Epithelial cell of prostate (primary cell): ENCODE measurements at regions not wholly inside any gene's neighbourhood (a gene's known extent, or its start where the extent isn't known, plus 50 kb on each side); places are given as distances from the start of the nearest gene placed in this dataset.

ENCODE experiments used
- DNase-seq: peaks from one replicate; pipeline ENCODE4 v3.0.0-alpha.2; 2011; ENCODE audit warnings: low read depth, low spot score
- H3K27ac ChIP-seq: fragments of 450-650 bp; 2 replicates; pipeline ENCODE4 v1.5.1; 2017; ENCODE audit warnings: mild to moderate bottlenecking

- H3K27ac ChIP-seq = no peak overlapping the region
- no peak for DNase-seq
Measured at GRCh38 chr21:41037212-41037611, 130.7 kb upstream of the BACE2 start.

DNA sequence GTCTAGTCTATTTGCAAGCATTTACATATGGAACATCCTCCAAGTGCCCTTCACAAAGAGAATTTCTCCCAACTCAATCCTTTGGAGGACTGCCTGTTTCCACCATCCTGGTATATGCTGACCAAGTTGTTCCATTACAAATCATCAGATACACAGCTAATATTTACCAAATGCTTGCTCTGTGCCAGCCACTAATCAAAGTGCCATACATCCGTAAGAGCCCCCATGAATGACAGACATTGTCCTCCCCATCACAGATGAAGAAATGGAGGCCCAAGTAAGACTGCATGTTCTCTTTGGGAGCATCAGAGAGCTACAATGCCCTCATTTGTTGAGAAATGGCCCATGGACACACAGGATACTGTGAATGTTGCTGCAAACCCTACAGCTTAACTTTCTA is 130.0 kb upstream of the BACE2 start:
- no peak overlapping the region for H3K27ac ChIP-seq
- no peak for DNase-seq

GRCh38 chr21:41043014-41043413 is 124.9 kb upstream of the BACE2 start:
- no peak overlapping the region for H3K27ac ChIP-seq
- no peak for DNase-seq

DNA sequence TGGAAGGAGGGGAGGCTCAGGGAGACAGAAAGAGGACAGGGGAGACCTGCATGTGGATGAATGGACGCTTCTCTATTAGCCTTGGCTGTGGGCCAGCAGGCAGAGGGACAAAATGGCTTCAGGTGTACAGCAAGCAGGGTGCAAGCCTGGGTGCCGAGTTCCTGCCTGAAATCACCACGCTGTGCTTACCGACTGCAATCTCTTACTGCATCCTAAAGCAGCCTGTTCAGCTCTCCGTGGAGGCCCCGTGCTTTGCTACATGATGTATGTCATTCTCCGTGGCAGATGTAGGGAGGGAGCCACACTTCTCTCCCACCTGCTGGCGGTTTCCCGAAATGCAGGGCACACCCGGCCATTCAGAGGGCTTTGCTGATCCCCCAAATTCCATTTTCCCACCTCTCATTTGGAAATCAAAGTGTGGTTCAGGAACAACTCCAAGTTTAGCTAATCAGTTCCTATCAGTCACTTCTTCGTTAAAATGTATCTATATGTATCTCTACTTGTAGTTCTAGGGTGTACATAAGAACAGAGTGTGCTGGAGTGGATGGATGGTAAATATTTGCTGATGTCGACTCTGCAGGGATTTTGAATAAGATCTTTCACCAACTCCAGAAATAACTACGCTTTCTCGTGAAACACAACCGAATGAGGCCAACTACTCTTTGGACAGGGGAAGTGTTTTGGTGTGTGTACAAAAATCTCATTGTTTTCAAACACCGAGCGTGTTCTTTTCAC is 122.3 kb upstream of the BACE2 start:
- H3K27ac ChIP-seq = no peak overlapping the region
- no peak for DNase-seq

- DNase-seq = no peak
- H3K27ac ChIP-seq = no peak overlapping the region
Measured at GRCh38 chr21:41048145-41048544, 119.8 kb upstream of the BACE2 start.

GRCh38 chr21:41048623-41049022 is 119.3 kb upstream of the BACE2 start:
- DNase-seq = no peak
- H3K27ac ChIP-seq = no peak overlapping the region

DNA sequence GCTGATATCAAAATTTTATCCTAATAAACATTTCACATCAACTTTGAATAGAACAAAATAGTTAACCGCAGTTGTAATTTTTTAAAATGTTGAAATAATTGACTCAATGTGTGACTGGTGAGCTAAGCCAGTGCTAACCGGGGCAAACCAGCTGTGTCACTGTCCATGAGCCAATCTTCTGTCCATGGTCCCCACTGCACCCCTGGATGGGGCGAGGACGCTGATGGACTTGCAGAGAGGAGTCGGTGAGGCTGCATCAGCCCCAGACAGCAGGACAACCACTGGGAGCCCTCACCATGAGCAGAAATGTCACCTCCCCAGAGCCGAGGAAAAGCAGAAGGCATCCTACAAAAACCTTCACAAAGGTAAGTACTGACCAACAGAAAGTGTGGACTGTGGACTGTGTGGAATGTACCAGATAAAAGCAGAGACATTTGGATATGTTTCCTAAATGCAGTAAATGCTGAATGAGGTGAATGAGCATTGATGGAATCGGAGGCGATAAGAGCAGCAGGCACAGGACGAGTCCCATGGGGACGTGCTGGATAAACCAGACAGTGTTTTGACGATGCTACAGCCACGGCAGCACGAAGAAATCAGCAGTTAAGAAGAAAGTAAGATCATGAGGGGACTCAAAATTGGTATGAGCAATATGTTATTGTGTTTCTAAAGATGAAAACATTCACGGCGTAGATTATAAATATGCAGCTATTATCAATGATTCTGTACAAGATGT is 115.0 kb upstream of the BACE2 start:
- no peak for DNase-seq
- H3K27ac ChIP-seq = no peak overlapping the region

DNA sequence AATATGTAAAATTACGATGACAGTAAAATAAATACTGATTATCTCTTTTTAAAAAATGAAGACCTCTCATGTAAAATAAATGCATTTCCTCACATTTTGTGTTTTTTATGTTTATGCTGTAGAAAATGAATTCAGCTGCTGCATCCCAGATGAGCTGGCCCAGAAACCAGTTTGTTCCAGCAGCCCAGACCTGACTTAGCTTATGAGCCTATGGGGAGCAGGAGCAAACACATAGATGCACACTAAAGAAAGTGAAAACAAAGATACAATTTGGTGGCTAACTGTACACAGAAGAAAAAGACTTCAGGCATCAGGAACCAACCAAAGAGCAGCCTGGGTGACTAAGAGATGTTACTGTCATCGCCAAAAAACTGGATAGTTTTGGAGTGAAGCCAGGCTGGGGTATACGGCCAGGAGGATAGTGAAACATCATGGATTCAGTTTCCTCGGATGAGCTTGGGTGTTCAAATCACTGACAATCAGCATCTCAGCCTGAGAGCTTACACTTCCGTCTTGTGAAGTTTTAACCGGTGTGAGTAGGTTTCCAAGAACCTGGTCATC is 113.9 kb upstream of the BACE2 start:
- DNase-seq = no peak
- H3K27ac ChIP-seq = no peak overlapping the region

DNA sequence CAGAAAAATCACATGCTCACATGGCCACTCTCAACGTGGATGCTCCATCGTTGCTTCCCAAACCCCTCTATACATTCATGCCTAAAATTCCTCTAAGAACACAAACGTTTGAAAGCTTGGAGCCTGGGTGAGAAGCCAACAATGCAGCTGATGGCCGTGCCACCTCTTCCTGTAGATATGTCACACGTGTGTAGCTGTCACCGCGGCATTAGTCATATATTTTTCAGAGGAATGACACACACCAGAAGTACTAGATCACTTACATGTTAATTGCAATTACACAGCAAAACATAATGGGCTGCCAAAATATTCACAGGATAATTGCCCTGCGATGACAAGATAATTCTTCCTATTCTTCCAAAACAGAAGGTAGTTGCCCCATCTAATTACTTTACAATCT is 112.7 kb upstream of the BACE2 start:
- no peak for DNase-seq

DNA sequence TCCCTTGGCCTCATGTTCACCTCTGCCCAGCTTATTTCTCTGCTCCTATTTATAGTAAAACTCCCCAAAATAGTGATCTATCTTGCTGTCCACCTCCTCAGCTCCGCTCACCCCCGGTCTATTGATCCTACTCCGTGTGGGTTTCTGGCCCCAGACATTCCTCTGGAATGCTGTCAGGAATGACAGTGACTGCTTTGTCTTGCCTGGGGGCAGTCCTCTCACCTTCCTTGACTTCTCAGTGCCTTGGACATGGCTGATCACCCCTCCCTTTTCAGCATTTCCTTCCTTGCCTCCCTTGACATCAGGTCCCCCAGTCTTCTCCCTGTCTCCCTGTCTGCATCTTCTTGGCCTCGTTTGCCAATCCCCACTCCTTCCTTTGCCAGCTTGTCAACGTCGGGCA is 108.1 kb upstream of the BACE2 start:
- DNase-seq = no peak
- H3K27ac ChIP-seq = no peak overlapping the region

More for the DNA sequence above, 112.7 kb upstream of the BACE2 start:
- H3K27ac ChIP-seq = no peak overlapping the region

DNA sequence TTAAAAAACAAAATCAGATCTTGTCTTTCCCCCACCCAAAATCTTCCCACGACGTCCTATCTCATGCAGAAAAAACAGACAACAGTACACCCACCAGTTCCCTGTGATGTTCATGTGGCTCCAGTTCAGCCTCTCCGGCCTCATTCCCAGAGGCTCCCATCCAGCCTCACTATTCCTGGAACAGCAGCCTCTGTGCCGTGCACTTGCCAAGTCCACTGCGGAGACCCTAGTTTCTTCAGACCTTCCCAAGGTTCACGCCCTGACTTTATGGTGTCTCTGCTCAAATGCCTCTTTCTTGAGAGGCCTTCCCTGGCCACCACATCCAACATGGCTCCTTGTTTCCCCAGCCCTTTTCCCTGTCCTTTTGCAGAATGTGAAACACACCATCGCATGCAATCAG is 106.3 kb upstream of the BACE2 start:
- no peak for DNase-seq

GRCh38 chr21:41064334-41064791 is 103.6 kb upstream of the BACE2 start:
- no peak for DNase-seq

More for the DNA sequence above, 106.3 kb upstream of the BACE2 start:
- H3K27ac ChIP-seq = no peak overlapping the region

GRCh38 chr21:41064951-41065350 is 103.0 kb upstream of the BACE2 start:
- H3K27ac ChIP-seq = no peak overlapping the region
- DNase-seq = no peak

More at GRCh38 chr21:41064334-41064791, 103.6 kb upstream of the BACE2 start:
- no peak overlapping the region for H3K27ac ChIP-seq

- H3K27ac ChIP-seq = no peak overlapping the region
- DNase-seq = no peak
Measured at GRCh38 chr21:41065539-41065938, 102.4 kb upstream of the BACE2 start.

- DNase-seq = no peak
- no peak overlapping the region for H3K27ac ChIP-seq
Measured at GRCh38 chr21:41066086-41066938, 101.6 kb upstream of the BACE2 start.

GRCh38 chr21:41067709-41068108 is 100.3 kb upstream of the BACE2 start:
- DNase-seq = no peak

DNA sequence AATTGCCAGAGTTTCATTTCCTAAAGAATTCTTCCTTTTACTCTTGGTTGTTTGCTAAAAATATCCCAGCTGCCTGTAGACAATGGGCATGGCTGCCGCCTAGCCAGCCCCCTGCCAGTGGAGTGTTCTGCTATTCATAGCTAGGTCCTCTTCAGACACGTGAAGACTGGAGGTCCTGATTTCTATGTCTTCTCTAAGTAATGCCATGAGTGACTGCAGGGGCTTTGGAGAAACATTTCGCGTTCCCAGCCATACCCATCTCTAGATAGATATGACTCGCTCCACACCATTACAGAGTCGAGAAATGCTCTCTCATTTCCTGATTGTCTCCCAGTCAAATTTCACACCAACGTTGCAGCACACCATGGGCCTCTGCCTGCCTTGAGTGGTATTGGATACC is 99.5 kb upstream of the BACE2 start:
- DNase-seq = no peak
- H3K27ac ChIP-seq = no peak overlapping the region

More at GRCh38 chr21:41067709-41068108, 100.3 kb upstream of the BACE2 start:
- no peak overlapping the region for H3K27ac ChIP-seq

DNA sequence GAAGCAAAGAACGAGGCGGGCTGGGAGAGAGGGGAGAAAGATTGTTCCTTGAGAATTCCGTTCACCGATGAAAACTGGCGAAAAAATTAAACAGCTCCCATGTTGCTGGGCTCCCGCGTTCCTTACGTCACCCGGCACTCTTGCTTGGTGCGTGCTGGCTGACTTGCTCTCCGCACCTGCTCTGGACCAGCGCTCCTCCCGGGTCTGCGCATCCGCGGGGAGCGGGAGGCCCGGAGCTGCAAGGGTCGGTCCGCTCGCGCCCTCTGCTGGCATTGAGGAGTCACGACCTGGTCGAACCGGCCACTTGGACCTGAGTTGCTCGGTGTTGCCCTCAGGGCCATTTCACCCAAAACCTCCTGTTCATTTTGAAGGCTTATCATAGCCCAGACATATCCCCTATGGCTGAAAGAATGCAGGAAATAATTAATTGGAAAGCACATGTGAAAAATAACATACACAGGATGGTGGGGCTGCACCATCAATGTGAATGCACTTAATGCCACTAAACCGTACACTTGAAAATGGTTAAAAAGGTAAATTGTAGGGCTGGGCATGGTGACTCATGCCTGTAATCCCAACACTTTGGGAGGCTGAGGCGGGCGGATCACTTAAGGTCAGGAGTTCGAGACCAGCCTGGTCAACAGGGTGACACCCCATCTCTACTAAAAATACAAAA is 98.9 kb upstream of the BACE2 start:
- no peak overlapping the region for H3K27ac ChIP-seq
- no peak for DNase-seq

DNA sequence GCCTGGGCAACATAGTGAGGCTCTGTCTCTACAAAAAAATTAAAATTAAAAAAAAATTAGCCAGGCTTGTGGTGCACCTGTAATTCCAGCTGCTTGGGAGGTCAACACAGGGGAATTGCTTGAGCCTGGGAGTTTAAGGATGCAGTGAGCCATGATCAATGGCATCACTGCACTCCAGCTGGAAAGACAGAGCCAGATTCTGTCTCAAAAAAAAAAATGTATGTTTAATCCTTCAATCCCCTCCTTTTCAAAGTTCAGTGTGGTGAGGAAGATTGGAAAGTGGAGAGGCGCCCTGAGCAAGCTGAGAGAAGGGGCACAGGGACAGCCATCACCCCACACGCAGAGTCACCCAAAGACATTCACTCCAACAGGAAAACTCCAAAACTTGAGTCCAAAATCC is 97.7 kb upstream of the BACE2 start:
- DNase-seq = no peak
- no peak overlapping the region for H3K27ac ChIP-seq
